ENCODE measurements at regions not wholly inside any gene's neighbourhood (a gene's known extent, or its start where the extent isn't known, plus 50 kb on each side); places are given as distances from the start of the nearest gene placed in this dataset.
"Not testable (repeated sequence)": the region's sequence is repeated elsewhere in the genome, so short reads cannot be mapped to it uniquely, and the experiment has no call there.

DNA sequence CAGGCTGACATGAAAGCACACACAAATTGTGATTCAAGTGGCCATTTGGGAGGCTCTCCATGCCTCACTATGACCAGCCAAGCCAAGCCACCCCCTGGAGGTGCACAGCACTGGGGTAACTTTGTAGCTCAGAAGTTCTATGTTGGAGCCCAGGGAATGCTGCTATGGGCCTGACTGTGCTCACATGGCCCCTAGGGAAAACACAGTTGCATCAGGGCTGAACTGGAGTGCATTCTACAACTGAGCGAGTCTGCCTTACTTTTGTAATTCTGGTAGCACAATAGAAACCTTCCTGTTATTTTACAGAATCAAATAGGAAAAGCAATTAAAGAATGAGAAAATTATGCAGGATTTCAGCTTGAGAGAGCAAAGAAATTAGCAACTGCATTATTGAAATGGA lies 455.5 kb upstream of the TRPC7 start:
- no peak for DNase-seq
- no peak overlapping the region for H3K4me3 Mint-ChIP-seq
- no peaks in the 10 kb centered on the region for H3K27me3 Mint-ChIP-seq
- no peaks in the 10 kb centered on the region for H3K36me3 Mint-ChIP-seq
- peaks cover 2% of the 10 kb centered on the region for H3K9me3 Mint-ChIP-seq
- H3K27ac Mint-ChIP-seq: no peak overlapping the region
- no peaks in the 10 kb centered on the region for H3K4me1 Mint-ChIP-seq

DNA sequence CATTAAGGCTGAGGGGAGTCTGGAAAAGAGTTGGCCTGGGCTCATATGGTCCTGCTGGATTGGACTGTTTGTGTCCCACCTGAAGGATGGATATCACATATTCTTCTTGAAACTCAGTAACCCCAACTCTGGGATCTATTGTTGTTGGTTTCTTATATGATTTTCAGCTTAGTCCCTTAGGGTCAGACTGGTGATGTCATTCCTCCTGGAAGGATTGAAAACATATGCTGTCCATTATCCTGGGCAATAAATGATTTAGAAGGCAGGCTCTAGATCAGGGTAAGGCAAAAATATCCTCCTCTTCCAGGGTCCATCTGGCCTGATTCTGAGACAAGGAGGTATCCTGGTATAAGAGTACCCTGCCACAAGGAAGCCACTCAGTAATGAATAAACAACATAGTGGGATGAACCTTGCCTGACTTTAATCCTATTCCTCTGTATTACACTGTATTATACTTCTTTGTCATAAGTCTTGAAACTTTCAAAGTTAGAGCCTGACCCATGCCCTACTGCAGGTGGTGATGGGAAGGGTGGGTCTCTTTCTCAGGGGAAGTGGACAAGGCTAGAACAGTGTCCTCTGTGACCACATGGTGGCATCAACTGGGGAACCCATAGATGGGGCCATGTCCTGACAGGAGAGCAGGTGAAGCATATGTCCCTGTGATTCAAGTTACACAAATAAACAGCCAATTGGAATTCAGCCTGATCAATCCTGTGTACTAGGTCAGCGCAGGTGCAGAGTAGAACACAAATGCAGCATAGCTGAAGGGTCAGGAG lies 454.4 kb upstream of the TRPC7 start:
- no peak for DNase-seq
- no peaks in the 10 kb centered on the region for H3K36me3 Mint-ChIP-seq
- no peaks in the 10 kb centered on the region for H3K27me3 Mint-ChIP-seq
- peaks cover 2% of the 10 kb centered on the region for H3K9me3 Mint-ChIP-seq
- H3K27ac Mint-ChIP-seq: no peak overlapping the region
- no peak overlapping the region for H3K4me3 Mint-ChIP-seq
- no peaks in the 10 kb centered on the region for H3K4me1 Mint-ChIP-seq

DNA sequence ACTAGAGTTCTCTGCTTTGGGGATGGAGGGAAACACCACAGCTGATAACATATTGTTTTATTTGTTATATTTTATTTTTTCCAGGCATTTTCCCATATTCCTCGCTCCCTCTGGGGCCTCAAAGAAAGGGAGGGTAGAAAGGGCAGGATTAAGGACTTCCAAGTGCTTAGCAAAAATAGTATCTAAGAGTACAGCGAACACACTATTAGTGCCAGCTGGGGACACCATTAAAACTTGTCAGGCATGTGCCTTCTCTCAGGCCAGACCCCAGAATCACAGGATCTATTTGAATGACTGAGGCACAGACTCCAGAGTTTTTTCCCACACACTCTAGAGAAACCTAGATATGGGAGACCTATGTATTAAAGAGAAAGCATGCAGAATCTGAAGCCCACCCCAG lies 451.0 kb upstream of the TRPC7 start:
- Mint-ChIP-seq H3K27ac (no peak overlapping the region), H3K9me3 (no peaks in the 10 kb centered on the region), H3K4me1 (no peaks in the 10 kb centered on the region), H3K4me3 (no peak overlapping the region), H3K36me3 (no peaks in the 10 kb centered on the region), H3K27me3 (no peaks in the 10 kb centered on the region)
- DNase-seq: no peak

DNA sequence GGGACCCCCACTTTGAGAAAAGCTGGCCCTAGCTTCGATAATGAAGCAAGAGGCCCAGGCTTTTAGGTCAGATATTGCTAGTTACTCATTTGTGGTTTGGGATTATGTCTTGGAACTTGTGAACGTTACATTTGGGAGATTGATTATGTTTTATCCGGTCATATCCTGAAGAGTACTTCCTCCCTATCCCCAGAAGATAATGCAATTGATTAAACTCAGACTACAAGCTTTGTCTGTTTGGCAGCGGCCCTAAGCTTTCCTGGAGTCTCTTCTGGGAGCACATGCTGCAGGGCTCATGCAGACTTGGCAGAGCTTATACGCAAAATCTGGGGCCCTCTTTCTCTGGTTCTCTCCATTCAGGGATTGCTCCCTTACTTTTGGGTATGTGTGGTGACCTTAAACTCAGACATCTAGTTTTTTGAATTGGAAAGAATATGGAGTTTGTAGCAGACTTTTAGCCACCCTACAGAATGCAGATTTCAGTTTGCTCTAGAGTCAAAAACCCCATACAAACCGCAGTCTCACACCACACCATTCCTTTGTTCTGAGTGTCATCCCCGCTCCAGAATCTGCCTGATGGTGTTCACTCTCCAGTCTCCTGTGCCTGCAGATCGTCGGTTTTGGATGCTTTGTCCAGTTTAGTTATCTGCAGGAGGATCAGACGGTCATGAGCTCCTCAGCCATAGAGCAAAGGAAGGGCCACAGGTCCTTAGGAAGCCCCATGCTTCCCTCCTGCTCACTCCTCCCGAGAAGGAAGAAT lies 449.5 kb upstream of the TRPC7 start:
- no peak for DNase-seq
- no peak overlapping the region for H3K4me3 Mint-ChIP-seq
- no peaks in the 10 kb centered on the region for H3K36me3 Mint-ChIP-seq
- H3K4me1 Mint-ChIP-seq: no peaks in the 10 kb centered on the region
- no peaks in the 10 kb centered on the region for H3K9me3 Mint-ChIP-seq
- H3K27me3 Mint-ChIP-seq: no peaks in the 10 kb centered on the region
- no peak overlapping the region for H3K27ac Mint-ChIP-seq

DNA sequence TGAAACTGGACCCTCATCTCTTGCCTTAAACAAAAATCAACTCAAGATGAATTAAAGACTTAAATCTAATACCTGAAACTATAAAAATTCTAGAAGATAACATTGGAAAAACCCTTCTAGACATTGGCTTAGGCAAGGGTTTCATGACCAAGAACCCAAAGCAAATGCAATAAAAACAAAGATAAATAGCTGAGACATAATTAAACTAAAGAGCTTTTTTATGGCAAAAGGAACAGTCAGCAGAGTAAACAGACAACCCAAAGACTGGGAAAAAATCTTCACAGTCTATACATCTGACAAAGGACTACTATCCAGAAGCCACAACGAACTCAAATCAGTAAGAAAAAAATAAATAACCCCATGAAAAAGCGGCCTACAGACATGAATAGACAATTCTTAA lies 446.9 kb upstream of the TRPC7 start:
- not testable (repeated sequence) for DNase-seq, H3K9me3 Mint-ChIP-seq, H3K4me1 Mint-ChIP-seq, H3K4me3 Mint-ChIP-seq, H3K27ac Mint-ChIP-seq, H3K27me3 Mint-ChIP-seq, H3K36me3 Mint-ChIP-seq

DNA sequence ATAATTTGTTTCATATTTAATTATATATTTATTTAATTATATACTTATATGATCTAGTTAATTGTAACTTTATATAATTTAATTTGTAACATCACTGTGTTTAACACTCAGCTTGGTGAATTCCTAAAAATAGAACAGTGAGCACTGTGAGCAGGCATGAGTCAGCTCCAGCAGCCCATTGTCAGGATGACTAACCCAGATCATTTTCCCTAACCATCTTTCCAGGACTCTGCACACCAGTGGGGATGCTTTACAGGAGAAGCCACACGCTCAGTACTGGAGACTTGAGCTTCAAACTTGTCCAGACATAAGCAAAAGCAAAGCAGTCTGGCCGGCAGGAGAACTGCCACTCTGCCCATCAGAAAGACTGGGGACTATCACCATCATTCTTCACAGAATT lies 446.2 kb upstream of the TRPC7 start:
- H3K27ac Mint-ChIP-seq: no peak overlapping the region
- no peak for DNase-seq
- H3K36me3 Mint-ChIP-seq: no peaks in the 10 kb centered on the region
- H3K4me3 Mint-ChIP-seq: no peak overlapping the region
- H3K4me1 Mint-ChIP-seq: peaks cover 2% of the 10 kb centered on the region
- no peaks in the 10 kb centered on the region for H3K9me3 Mint-ChIP-seq
- H3K27me3 Mint-ChIP-seq: no peaks in the 10 kb centered on the region

DNA sequence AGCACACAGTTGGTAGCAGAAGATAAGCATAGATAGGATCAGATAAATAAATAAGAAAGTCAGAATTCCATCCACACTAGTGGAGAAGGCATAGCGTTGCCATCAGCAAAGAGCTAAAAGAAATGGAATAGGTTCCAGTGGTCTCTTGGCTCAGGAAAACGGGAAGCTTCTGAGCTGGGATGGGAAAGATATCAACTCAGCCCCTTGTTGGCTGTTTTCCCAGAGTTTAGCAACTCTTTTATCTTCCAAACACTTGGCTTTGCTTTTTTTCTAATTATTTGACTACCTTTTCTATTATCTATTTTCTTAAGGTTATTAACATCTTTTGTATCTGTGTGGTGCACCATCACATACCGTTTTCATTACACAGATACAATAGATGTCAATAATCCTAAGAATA lies 445.7 kb upstream of the TRPC7 start:
- H3K4me1 Mint-ChIP-seq: peaks cover 2% of the 10 kb centered on the region
- H3K36me3 Mint-ChIP-seq: no peaks in the 10 kb centered on the region
- H3K9me3 Mint-ChIP-seq: no peaks in the 10 kb centered on the region
- no peak for DNase-seq
- H3K27ac Mint-ChIP-seq: no peak overlapping the region
- no peaks in the 10 kb centered on the region for H3K27me3 Mint-ChIP-seq
- no peak overlapping the region for H3K4me3 Mint-ChIP-seq

DNA sequence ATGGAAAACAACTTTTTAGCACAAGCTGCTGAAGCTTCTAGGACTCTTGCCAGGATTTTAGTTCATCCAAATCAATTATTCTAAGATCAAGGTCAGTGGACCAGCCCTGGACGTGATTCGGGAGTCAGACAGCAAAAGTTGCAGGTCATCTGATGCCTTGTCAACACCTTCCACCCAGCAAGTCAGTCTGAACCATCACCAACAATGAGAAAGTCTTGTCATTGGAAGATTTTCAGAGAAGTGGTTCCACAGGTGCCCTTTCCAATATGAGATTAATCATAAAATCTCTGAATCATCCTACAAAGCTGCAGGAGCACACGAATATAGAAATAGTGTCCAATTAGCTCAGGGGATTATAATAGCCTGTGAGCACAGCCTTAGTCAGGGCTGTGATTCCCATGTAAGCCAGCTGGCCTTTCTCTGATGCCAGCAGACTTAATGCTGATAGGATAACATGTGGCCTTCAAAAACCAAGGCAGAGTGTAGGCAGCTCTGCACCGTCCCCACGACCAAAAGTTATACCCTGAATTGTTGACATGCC lies 445.0 kb upstream of the TRPC7 start:
- no peaks in the 10 kb centered on the region for H3K27me3 Mint-ChIP-seq
- no peak overlapping the region for H3K27ac Mint-ChIP-seq
- H3K4me3 Mint-ChIP-seq: no peak overlapping the region
- DNase-seq: no peak
- no peaks in the 10 kb centered on the region for H3K9me3 Mint-ChIP-seq
- H3K36me3 Mint-ChIP-seq: no peaks in the 10 kb centered on the region
- peaks cover 2% of the 10 kb centered on the region for H3K4me1 Mint-ChIP-seq

DNA sequence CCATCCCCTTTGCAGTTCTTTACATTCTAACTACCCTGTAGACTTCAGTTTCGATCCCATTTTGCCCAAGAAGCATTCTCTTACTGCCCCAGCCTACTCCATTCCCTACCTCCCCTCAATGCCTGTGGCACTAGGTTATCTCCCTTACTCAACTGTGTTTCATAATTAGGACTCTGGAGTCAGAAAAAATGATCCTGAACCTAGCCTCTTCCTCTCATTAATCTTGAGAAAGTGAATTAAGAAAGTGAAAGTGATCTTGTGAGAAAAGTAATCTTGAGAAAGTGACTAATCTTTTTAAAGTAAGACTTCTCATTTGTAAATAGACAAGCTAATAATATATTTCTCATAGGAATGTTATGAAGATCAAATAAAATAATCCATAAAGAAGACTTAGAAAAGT lies 444.0 kb upstream of the TRPC7 start:
- H3K4me1 Mint-ChIP-seq: peaks cover 2% of the 10 kb centered on the region
- H3K4me3 Mint-ChIP-seq: no peak overlapping the region
- no peaks in the 10 kb centered on the region for H3K27me3 Mint-ChIP-seq
- DNase-seq: no peak
- no peaks in the 10 kb centered on the region for H3K9me3 Mint-ChIP-seq
- H3K27ac Mint-ChIP-seq: no peak overlapping the region
- H3K36me3 Mint-ChIP-seq: no peaks in the 10 kb centered on the region

DNA sequence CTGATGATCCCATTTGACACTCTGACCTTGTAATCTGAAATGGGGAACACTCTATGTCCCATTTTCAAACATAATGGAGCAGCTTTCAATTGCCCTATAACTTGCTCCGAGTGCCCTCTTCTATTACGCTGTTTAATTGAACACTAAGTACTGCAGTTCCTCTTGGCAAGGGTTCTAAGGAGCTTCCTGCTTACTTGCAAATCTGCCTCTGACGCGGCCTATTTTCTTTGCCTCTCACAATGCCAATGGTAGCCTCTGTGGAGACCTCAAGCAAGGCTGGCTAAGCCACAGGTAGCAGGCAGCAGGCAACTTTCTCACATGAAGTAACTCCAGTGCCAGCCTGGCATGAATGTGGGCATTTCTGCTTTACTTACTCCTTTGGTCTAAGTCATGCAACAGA lies 443.4 kb upstream of the TRPC7 start:
- no peak for DNase-seq
- H3K27ac Mint-ChIP-seq: no peak overlapping the region
- no peaks in the 10 kb centered on the region for H3K36me3 Mint-ChIP-seq
- no peaks in the 10 kb centered on the region for H3K27me3 Mint-ChIP-seq
- peaks cover 2% of the 10 kb centered on the region for H3K4me1 Mint-ChIP-seq
- H3K9me3 Mint-ChIP-seq: no peaks in the 10 kb centered on the region
- H3K4me3 Mint-ChIP-seq: no peak overlapping the region

DNA sequence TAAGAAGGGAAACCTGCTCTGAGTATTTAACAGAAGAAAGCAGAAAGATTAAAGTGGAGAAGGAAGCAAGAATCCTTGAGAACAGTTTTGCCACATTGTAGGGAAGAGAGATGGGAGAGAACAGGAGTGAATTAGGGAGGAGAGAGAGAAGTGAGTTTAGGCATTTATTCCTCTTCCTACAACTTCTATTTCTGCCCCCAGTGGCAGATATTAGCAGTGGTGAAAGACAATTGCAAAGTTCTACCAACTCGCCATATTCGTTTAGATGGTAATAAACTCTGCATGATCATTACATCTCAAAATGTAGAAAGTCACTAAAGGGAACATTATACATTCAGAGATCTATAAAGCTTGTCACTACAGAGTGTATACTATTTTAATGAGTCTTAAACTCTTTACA lies 440.1 kb upstream of the TRPC7 start:
- H3K36me3 Mint-ChIP-seq: no peaks in the 10 kb centered on the region
- no peak for DNase-seq
- no peak overlapping the region for H3K4me3 Mint-ChIP-seq
- H3K27me3 Mint-ChIP-seq: no peaks in the 10 kb centered on the region
- peaks cover 2% of the 10 kb centered on the region for H3K4me1 Mint-ChIP-seq
- no peak overlapping the region for H3K27ac Mint-ChIP-seq
- H3K9me3 Mint-ChIP-seq: no peaks in the 10 kb centered on the region

DNA sequence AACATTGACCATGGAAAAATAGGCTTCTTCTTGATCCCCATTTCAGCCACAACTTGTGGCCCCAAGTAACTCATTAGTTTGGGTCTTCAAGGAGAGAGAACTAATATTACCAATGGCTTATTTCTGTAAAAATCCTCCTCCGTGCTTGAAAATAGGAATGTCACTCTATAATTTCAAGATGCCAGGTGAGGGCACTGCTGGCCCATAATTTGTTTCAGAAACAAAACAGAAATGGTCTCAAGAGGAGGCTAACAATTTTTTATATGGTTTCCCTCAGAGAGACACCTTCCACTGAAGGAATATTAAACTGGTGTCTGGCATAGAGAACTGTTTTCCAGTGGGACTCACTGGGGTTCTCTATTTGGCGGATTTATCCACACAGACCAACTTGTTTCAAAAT lies 437.0 kb upstream of the TRPC7 start:
- H3K27ac Mint-ChIP-seq: no peak overlapping the region
- H3K4me1 Mint-ChIP-seq: no peaks in the 10 kb centered on the region
- H3K9me3 Mint-ChIP-seq: peaks cover 4% of the 10 kb centered on the region
- no peaks in the 10 kb centered on the region for H3K36me3 Mint-ChIP-seq
- DNase-seq: no peak
- H3K4me3 Mint-ChIP-seq: no peak overlapping the region
- peaks cover 3% of the 10 kb centered on the region for H3K27me3 Mint-ChIP-seq

DNA sequence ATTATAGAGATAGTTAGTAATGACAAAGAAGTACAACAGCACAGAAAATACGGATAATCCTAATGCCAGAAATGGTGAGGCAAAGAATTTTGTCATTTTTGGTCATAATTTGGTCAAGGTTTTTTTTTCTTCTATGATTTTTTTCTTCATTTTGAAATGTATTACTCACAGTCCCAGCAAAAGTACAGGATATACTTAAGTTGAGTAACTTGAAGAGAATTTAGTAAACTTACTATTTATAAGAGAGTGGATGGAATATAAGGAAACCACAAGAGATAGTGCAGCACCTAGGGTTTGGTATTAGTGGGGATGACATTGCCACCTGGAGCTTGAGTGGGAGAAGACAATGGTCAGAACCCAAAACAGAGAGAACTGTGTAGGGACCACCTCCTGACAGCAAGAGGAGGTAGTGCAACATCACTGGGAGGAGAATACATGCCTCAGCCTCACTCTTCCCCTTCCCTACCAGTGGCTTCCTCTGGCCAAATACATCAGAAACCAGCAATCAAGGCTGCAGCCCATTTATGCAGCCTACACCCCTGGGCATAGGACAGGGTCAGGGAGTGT lies 434.5 kb upstream of the TRPC7 start:
- no peak overlapping the region for H3K27ac Mint-ChIP-seq
- H3K4me1 Mint-ChIP-seq: no peaks in the 10 kb centered on the region
- no peak overlapping the region for H3K4me3 Mint-ChIP-seq
- H3K9me3 Mint-ChIP-seq: peaks cover 4% of the 10 kb centered on the region
- no peak for DNase-seq
- peaks cover 3% of the 10 kb centered on the region for H3K27me3 Mint-ChIP-seq
- H3K36me3 Mint-ChIP-seq: no peaks in the 10 kb centered on the region

DNA sequence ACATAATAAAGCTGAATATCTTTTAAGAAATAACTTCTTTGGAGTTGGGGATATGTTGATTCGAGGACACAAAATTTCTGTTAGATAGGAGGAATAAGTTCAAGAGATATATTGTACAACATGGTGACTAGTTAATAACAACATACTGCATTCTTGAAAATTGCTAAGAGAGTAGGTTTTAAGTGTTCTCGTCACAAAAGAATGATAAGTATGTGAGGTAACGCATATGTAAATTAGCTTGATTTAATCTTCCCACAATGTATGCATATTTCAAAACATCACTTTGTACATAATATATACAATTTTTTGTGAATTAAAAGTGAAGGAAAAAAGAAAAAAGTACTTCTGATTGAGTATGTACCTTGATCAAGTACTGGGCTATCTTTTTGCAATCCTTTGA lies 428.0 kb upstream of the TRPC7 start:
- no peaks in the 10 kb centered on the region for H3K36me3 Mint-ChIP-seq
- no peak overlapping the region for H3K27ac Mint-ChIP-seq
- no peaks in the 10 kb centered on the region for H3K4me1 Mint-ChIP-seq
- H3K27me3 Mint-ChIP-seq: peaks cover 3% of the 10 kb centered on the region
- peaks cover 9% of the 10 kb centered on the region for H3K9me3 Mint-ChIP-seq
- DNase-seq: no peak
- H3K4me3 Mint-ChIP-seq: no peak overlapping the region

DNA sequence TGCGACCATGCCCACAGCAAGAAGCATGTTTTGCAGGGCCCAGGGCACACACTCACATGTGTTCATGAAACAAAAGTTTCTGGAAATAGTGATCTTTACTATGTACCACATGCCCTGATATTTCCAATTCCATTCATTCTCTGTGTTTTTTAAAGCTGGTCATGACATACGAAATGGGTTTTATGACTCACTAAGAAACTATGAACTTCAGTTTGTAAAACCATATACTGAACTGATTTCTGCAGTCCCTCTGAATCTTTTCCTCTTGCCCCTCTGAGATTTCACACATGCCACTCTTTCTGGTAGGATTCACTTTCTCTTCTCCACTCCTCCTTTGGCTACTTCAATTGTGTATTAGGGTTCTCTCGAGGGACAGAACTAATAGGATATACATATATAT lies 416.1 kb upstream of the TRPC7 start:
- no peaks in the 10 kb centered on the region for H3K4me1 Mint-ChIP-seq
- H3K27me3 Mint-ChIP-seq: no peaks in the 10 kb centered on the region
- no peak overlapping the region for H3K27ac Mint-ChIP-seq
- no peak for DNase-seq
- no peak overlapping the region for H3K4me3 Mint-ChIP-seq
- no peaks in the 10 kb centered on the region for H3K36me3 Mint-ChIP-seq
- peaks cover 1% of the 10 kb centered on the region for H3K9me3 Mint-ChIP-seq

All from activated naive CD8-positive, alpha-beta T cell treated with anti-CD3 and anti-CD28 coated beads for 36 hours (primary cell).